Activated T-cell treated with anti-CD3 and anti-CD28 coated beads, Interleukin-2, amount 50 U/mL, for 72 hours (primary cell): ENCODE measurements at regions not wholly inside any gene's neighbourhood (a gene's known extent, or its start where the extent isn't known, plus 50 kb on each side); places are given as distances from the start of the nearest gene placed in this dataset.

Source experiments
- ATAC-seq, 2 donors: fragments of 150-1000 bp; cut with Tn5 transposase; replicated peaks in 1 of 2; 2 replicates each; pipeline ENCODE4 v1.10.0; 2021; ENCODE audit warnings: moderate library complexity in 2 of 2, mild to moderate bottlenecking in 1 of 2
- DNase-seq, 2 donors: peaks; one replicate each; pipeline ENCODE4 v3.0.0; 2021 to 2022; ENCODE audit warnings: mixed read lengths in 1 of 2
- H3K27ac Mint-ChIP-seq: one replicate; pipeline ENCODE4 v1.8.0; 2022; ENCODE audit warnings: mild to moderate bottlenecking, moderate library complexity, mixed read lengths
- H3K27me3 Mint-ChIP-seq: one replicate; pipeline ENCODE4 v1.8.0; 2022; ENCODE audit warnings: low read depth, mixed read lengths
- H3K36me3 Mint-ChIP-seq, 2 donors: one replicate each; pipeline ENCODE4 v1.8.0; 2022; ENCODE audit warnings: mixed read lengths in 2 of 2, mild to moderate bottlenecking in 1 of 2; ENCODE audit not compliant: insufficient read depth in 2 of 2
- H3K4me1 Mint-ChIP-seq: one replicate; pipeline ENCODE4 v1.8.0; 2022; ENCODE audit warnings: low read depth, mixed read lengths
- H3K4me3 Mint-ChIP-seq, 2 donors: one replicate each; pipeline ENCODE4 v1.8.0; 2022; ENCODE audit warnings: mild to moderate bottlenecking in 2 of 2, mixed read lengths in 2 of 2, moderate library complexity in 2 of 2
- H3K9me3 Mint-ChIP-seq, 2 donors: one replicate each; pipeline ENCODE4 v1.8.0; 2022; ENCODE audit warnings: mixed read lengths in 2 of 2

DNA sequence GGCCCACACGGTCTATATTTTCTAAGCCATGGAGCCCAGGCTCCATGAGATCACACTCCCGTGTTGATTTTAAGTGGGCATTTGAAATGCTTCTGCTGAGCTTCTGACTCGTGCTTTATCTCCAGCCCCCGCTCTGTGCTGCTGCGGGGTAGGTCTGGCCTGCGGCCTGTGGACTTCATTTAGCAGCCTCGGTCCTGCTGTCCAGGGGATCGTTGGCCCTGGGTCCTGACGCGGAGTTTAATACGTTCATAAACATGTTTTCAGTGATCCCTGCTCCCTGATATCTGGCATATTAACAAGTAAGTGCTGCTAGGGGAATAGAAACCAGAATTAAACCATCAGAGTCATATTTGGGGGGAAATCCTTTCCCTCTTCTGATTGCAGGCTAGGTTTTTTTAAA, 540.3 kb upstream of the MGMT start:
- Mint-ChIP-seq H3K36me3 (peaks cover 0 to 2% of the 10 kb centered on the region in 2 donors), H3K27me3 (peaks cover 14% of the 10 kb centered on the region), H3K4me3 (no peak overlapping the region), H3K4me1 (no peaks in the 10 kb centered on the region), H3K9me3 (peaks cover 2 to 4% of the 10 kb centered on the region in 2 donors), H3K27ac (no peak overlapping the region)
- ATAC-seq (no peak), DNase-seq (no peak)

DNA sequence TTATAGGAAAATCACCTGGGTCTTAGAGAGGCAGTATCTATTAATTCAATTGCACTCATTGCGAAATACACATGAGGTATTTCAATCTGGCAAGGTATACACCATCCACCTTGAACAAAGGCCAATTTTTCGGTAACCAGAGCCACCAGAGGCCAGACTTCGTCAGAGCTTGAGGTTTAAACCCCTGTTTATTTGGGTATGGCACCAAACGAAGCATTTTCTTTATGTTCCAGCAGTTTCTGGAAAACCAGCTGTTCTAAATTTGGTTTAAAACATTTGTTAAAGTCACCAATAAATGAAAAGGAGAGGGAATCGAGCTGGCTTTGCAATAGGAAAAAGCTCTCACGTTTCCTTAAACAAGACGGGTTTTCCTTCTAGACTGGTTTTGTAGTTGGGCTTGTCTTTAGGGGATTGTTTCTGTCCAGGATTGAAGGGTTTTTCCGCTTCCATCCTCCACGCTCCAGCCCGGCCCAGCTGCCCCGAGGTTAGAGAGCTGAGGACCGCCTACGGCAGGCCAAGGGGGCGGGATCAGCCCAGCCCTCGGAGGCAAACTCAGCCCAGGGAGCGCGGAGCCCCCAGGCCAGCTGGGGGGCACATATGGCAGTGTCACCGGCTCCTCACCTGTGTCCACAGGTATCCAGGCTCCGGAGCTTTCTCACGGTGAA, 539.4 kb upstream of the MGMT start:
- ATAC-seq (no peak), DNase-seq (no peak)
- peaks cover 14% of the 10 kb centered on the region for H3K27me3 Mint-ChIP-seq
- H3K4me3 Mint-ChIP-seq, result no peak overlapping the region
- H3K36me3 Mint-ChIP-seq, result peaks cover 0 to 2% of the 10 kb centered on the region in 2 donors
- H3K27ac Mint-ChIP-seq, result no peak overlapping the region
- H3K4me1 Mint-ChIP-seq, result no peaks in the 10 kb centered on the region
- peaks cover 2 to 4% of the 10 kb centered on the region in 2 donors for H3K9me3 Mint-ChIP-seq

DNA sequence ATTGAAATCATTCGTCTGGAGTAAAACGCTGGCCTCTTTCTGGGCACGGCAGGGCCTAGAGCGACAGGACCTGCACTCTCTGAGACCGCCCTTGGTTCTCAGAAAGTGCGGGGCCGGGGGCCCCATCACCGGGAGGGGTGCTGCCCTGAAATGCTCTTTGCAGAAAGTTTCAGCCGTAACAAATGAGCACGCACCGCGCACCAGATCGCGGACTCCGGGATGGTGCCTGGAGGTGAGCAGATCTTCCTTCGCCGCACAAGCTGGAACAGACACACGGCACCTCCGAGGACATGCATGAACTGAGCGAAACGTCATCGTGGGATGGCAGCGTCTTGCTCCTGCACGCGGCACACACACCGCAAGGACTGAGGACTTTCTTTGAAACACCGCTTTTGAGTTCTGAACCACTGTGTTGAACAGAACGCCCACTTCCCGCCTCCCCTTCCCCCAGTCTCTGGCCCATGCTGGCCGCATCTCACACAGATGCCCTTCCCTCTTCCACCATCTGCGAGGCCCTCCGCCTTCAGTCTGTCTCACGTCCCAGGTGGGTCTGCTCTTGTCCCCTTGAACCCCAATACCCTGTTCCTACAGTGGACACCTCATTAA, 538.7 kb upstream of the MGMT start:
- H3K4me3 Mint-ChIP-seq, result no peak overlapping the region
- no peak overlapping the region for H3K27ac Mint-ChIP-seq
- peaks cover 14% of the 10 kb centered on the region for H3K27me3 Mint-ChIP-seq
- ATAC-seq, result no peak
- no peaks in the 10 kb centered on the region for H3K4me1 Mint-ChIP-seq
- DNase-seq, result no peak
- peaks cover 0 to 2% of the 10 kb centered on the region in 2 donors for H3K36me3 Mint-ChIP-seq
- H3K9me3 Mint-ChIP-seq, result peaks cover 2 to 4% of the 10 kb centered on the region in 2 donors

DNA sequence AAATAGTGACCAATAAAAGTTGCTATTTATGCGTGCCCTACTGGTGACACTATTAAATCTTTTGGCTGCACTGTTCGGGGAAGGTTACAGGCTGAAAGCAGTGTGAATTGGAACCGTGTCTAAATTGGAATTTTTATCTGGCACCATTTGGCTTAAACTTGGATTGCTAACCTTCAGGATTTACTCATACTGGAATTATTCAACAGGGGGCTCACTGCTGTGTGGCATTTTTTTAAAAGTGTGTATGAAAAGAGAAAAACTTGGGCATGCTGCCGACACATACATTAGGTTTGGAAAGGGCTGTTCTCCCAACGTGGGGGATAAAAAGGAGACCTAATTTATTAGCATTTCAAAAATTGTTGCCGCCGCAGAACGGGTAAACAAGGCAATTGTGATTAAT, 537.9 kb upstream of the MGMT start:
- peaks cover 14% of the 10 kb centered on the region for H3K27me3 Mint-ChIP-seq
- no peak overlapping the region for H3K27ac Mint-ChIP-seq
- peaks cover 2 to 4% of the 10 kb centered on the region in 2 donors for H3K9me3 Mint-ChIP-seq
- ATAC-seq (no peak), DNase-seq (no peak)
- H3K36me3 Mint-ChIP-seq, result peaks cover 0 to 2% of the 10 kb centered on the region in 2 donors
- H3K4me1 Mint-ChIP-seq, result no peaks in the 10 kb centered on the region
- H3K4me3 Mint-ChIP-seq, result no peak overlapping the region

DNA sequence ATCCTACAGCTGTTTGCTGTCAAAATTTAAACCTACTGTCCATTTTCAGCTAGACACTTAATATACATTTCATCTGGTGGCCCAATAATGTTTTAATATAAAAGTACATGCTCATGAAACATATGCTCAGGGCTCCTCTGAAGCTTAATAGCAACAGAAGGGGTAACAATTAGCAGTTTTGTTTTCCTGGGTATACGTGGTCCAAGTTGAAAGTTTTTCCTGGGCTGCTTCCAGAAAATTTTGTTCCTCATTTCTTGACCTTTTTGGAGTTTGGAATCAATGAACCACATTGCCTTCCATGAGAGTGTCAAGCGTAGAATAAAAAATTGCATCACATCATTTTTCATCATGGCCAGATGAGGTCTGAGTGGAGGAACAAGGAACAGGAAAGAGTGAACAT, 537.3 kb upstream of the MGMT start:
- Mint-ChIP-seq H3K4me1 (no peaks in the 10 kb centered on the region), H3K36me3 (peaks cover 0 to 2% of the 10 kb centered on the region in 2 donors)

DNA sequence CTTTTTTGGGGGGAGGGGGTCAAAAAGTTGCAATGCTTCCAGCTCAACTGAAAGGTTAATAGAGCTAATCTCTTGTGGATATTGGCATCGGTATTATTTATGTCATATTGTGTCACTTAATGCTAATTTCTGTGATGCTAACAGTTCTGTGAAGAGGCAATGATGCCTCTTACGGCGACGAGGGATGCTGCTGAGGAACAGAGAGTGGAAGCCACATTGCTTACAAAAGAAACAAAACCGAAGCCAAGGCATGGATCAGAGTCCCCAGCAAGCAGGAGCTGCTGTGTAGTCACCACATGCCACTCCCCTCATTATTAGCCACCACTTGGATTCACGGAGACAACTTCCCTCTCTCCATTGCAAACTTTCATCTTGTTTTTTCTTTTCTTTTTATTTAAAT, 536.5 kb upstream of the MGMT start:
- Mint-ChIP-seq H3K36me3 (peaks cover 0 to 2% of the 10 kb centered on the region in 2 donors), H3K4me1 (no peaks in the 10 kb centered on the region), H3K27me3 (peaks cover 14% of the 10 kb centered on the region), H3K9me3 (peaks cover 2 to 4% of the 10 kb centered on the region in 2 donors), H3K4me3 (no peak overlapping the region), H3K27ac (no peak overlapping the region)
- no peak for ATAC-seq
- DNase-seq, result no peak

More for the DNA sequence above, 537.3 kb upstream of the MGMT start:
- DNase-seq (no peak), ATAC-seq (no peak)
- Mint-ChIP-seq H3K27me3 (peaks cover 14% of the 10 kb centered on the region), H3K27ac (no peak overlapping the region), H3K9me3 (peaks cover 2 to 4% of the 10 kb centered on the region in 2 donors), H3K4me3 (no peak overlapping the region)

DNA sequence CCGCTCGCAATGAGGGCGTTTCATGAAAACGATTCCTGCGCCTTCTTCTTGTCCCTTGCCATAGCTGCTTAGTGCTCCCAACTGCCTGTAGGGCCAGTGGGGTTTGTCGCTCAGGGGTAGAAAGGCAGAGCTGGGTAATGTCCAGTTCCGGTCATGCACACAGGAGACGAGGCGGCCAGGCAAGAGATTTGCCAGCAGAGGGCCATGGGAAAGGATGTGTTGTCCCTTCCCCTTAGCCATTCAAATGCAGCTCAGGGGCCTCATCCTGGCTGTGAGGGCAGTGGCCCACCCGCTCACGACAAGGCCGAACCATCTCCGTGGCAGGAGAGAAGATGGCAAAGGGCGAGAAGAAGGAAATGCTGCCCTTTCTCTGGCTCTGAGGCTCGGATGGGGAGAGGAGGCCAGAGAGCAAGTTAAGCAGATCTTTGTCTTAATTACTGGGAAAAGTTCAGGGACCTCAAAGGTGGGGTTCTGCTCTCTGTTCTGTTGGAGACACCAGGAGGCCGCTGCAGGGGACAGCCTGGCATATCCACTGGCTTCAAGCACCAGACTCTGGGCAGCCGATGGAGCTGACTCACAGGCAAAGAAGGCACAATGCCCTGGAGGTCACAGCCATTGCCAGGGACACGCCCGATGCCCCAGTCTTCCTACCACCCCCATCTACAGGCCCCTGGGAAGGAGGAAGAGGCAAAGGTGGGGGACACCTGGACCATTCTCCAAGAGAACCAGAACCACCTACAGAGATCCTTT, 534.8 kb upstream of the MGMT start:
- ATAC-seq, result no peak
- peaks cover 11% of the 10 kb centered on the region for H3K27me3 Mint-ChIP-seq
- DNase-seq, result no peak
- no peak overlapping the region for H3K27ac Mint-ChIP-seq
- H3K9me3 Mint-ChIP-seq, result peaks cover 0 to 2% of the 10 kb centered on the region in 2 donors
- H3K4me1 Mint-ChIP-seq, result no peaks in the 10 kb centered on the region
- H3K36me3 Mint-ChIP-seq, result no peaks in the 10 kb centered on the region
- no peak overlapping the region for H3K4me3 Mint-ChIP-seq

DNA sequence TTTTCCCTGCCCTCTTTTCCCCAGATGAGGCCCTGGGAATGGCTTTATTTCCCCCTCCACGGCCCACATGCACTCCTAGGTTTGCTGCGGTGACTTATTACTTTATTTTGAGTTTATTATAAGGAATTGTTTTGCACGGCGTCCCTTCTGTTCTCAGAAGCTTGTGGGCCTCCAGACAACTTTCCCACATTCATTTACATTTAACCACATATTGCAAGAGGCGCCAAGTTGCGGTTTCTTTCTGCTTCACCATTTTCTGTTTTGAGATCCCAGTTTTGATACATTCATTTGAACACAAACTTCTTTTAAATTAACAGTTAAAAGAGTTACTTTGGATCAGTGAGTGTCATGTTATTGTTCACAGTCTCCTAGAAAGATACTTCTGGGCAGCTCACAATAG, 532.5 kb upstream of the MGMT start:
- no peak overlapping the region for H3K27ac Mint-ChIP-seq
- DNase-seq (no peak), ATAC-seq (no peak)
- H3K27me3 Mint-ChIP-seq, result peaks cover 6% of the 10 kb centered on the region
- no peaks in the 10 kb centered on the region for H3K36me3 Mint-ChIP-seq
- H3K4me3 Mint-ChIP-seq, result peak overlapping the region; percentile 15 to 70
- peaks cover 0 to 1% of the 10 kb centered on the region in 2 donors for H3K9me3 Mint-ChIP-seq
- no peaks in the 10 kb centered on the region for H3K4me1 Mint-ChIP-seq

DNA sequence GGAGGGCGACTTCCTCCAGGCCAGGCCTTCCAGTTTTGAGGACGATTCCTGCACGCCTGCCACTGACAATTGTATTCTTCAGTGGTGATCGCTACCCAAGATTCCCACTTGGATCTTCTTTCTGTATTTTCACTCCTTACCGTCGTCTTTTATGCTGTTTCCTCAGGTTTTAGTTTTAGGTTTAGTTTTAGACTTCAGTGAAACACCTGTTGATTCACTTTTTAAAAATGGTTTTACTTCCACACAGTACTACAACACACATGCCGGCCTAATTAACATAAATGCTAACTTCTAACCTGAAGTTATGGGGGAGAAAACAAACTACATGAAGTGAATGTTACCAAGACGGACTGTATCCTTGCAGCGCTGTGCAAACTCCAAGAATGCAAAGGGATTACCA, 530.6 kb upstream of the MGMT start:
- peaks cover 0 to 1% of the 10 kb centered on the region in 2 donors for H3K9me3 Mint-ChIP-seq
- H3K27ac Mint-ChIP-seq, result no peak overlapping the region
- no peaks in the 10 kb centered on the region for H3K4me1 Mint-ChIP-seq
- DNase-seq, result no peak
- ATAC-seq, result no peak
- no peaks in the 10 kb centered on the region for H3K36me3 Mint-ChIP-seq
- H3K4me3 Mint-ChIP-seq, result no peak overlapping the region
- H3K27me3 Mint-ChIP-seq, result peaks cover 6% of the 10 kb centered on the region

DNA sequence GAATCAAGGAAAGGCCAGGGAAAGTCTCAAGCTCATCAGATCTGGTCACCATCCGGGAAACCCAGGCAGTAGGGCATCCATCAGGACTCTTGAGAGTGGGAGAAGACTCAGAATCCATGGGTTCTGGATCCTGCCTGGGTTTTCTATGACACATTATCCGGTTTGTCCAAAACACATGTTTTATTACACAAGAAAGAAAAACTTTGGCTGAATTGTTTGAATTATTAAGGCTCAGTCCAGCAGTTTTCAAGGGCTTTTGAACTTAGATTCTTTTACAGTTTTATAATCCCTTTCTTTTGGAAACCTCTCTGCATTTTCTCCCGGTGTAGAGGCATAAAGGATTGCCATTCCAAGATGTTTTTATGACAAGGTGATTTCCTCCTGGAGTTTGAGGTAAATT, 528.5 kb upstream of the MGMT start:
- DNase-seq, result no peak
- Mint-ChIP-seq H3K27ac (no peak overlapping the region), H3K4me1 (no peaks in the 10 kb centered on the region), H3K4me3 (no peak overlapping the region), H3K9me3 (peaks cover 0 to 1% of the 10 kb centered on the region in 2 donors), H3K27me3 (peaks cover 6% of the 10 kb centered on the region), H3K36me3 (no peaks in the 10 kb centered on the region)
- no peak for ATAC-seq

DNA sequence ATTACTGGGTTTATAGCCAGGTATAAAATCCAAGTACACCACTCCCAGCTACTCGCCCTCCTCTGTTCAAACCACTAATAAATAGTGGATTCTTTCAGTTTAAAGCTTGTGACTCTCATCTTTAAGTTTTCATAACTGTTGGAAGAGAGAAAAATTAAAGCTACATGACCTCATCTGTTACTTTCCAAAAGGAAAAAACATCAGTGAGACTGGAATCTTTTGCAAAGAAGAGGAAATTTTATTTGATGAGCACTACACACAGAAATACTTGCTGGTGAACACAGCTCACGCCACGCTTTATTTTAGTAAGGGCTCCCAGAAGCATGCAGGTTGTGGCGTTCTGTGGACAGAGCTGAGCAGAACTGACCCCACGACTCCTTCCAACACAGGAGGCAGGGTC, 527.0 kb upstream of the MGMT start:
- ATAC-seq, result no peak
- Mint-ChIP-seq H3K27ac (no peak overlapping the region), H3K27me3 (peaks cover 6% of the 10 kb centered on the region), H3K4me1 (no peaks in the 10 kb centered on the region), H3K9me3 (peaks cover 6 to 7% of the 10 kb centered on the region in 2 donors), H3K36me3 (no peaks in the 10 kb centered on the region), H3K4me3 (no peak overlapping the region)
- DNase-seq, result no peak

DNA sequence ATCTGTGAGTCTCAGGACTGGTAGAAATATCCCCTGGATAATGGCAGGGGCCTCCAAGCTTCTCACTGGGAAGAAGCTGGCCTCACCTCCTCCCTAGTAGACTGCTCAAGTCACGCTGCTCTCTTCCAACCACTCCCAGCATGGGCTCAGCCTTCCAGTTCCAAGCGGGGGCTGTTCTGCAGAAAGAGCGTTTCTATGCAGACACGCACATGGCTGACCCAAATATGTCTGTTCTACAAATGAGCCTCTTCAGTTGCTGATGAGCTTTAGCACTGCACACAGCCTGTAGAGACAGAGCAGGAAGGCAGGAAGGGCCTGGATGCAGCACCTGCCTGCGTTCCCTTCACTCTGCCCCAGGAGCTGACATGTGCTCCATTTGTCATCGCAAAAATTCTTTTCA, 523.9 kb upstream of the MGMT start:
- no peaks in the 10 kb centered on the region for H3K4me1 Mint-ChIP-seq
- H3K27me3 Mint-ChIP-seq, result no peaks in the 10 kb centered on the region
- H3K4me3 Mint-ChIP-seq, result no peak overlapping the region
- ATAC-seq (no peak), DNase-seq (no peak)
- H3K36me3 Mint-ChIP-seq, result peaks cover 0 to 2% of the 10 kb centered on the region in 2 donors
- H3K27ac Mint-ChIP-seq, result no peak overlapping the region
- peaks cover 9 to 15% of the 10 kb centered on the region in 2 donors for H3K9me3 Mint-ChIP-seq

DNA sequence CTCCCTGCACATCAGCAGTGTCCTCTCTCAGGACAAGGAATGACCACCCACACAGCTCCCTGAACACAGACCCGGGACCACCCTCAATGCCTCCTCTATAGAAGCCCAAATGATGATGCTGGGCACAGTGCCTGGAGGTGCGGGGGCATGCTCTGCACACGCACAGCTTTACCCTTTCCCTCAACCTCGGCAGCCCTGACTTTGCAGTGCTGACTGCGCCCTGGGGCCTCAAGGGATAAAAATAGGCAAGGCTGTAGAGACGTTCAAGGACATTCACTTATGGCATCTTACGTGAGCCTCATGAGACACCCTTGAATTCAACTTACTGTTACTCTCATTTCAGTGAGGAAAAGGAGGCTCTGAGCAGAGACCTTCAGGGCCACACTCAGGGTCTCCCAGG, 521.6 kb upstream of the MGMT start:
- Mint-ChIP-seq H3K27me3 (no peaks in the 10 kb centered on the region), H3K9me3 (peaks cover 9 to 14% of the 10 kb centered on the region in 2 donors)
- ATAC-seq, result no peak

More for the DNA sequence above, 521.6 kb upstream of the MGMT start:
- Mint-ChIP-seq H3K36me3 (peaks cover 0 to 2% of the 10 kb centered on the region in 2 donors), H3K4me1 (no peaks in the 10 kb centered on the region), H3K4me3 (no peak overlapping the region), H3K27ac (no peak overlapping the region)
- DNase-seq, result no peak
